Naive thymus-derived CD4-positive, alpha-beta T cell (primary cell): ENCODE measurements at regions not wholly inside any gene's neighbourhood (a gene's known extent, or its start where the extent isn't known, plus 50 kb on each side); places are given as distances from the start of the nearest gene placed in this dataset.
"Not testable (repeated sequence)": the region's sequence is repeated elsewhere in the genome, so short reads cannot be mapped to it uniquely, and the experiment has no call there.

Experiments used
- ATAC-seq: fragments of 150-1000 bp; cut with Tn5 transposase; 2 replicates; pipeline ENCODE4 v1.10.0; 2021; ENCODE audit warnings: mild to moderate bottlenecking, moderate library complexity
- CTCF ChIA-PET: fragments of 350-600 bp; sonication (Branson Sonifier 250); formaldehyde crosslinking; loops from one replicate; lab custom pipeline; 2021; ENCODE audit warnings: antibody characterized with exemption; lab: Charles Lee
- POLR2A ChIA-PET: fragments of 350-600 bp; sonication (Branson Sonifier 250); formaldehyde crosslinking; loops from one replicate; lab custom pipeline; 2021; ENCODE audit warnings: antibody characterized with exemption, inconsistent platforms; lab: Charles Lee
- DNase-seq, 9 donors: peaks; one replicate each; pipeline versions ENCODE4 v3.0.0 to v3.0.0-alpha.2; 2020 to 2022; ENCODE audit warnings: mixed read lengths in 1 of 9
- H3K27ac ChIP-seq: one replicate; pipeline ENCODE4 v1.7.0; 2013; ENCODE audit warnings: mild to moderate bottlenecking, low read depth, low read length, moderate library complexity
- H3K27me3 ChIP-seq, 2 donors: one replicate each; pipeline ENCODE4 v1.7.0; 2013; ENCODE audit warnings: low read length in 2 of 2, mild to moderate bottlenecking in 2 of 2, moderate library complexity in 2 of 2; ENCODE audit not compliant: control insufficient read depth in 2 of 2, insufficient read depth in 2 of 2
- H3K36me3 ChIP-seq, 3 experiments: 1 replicate in 2 of 3; 2 replicates in 1 of 3; pipeline ENCODE4 v1.7.0; 2013; ENCODE audit warnings: low read length in 3 of 3, mild to moderate bottlenecking in 3 of 3, moderate library complexity in 1 of 3; ENCODE audit not compliant: insufficient read depth in 3 of 3, control insufficient read depth in 2 of 3
- H3K4me1 ChIP-seq, 2 donors: one replicate each; pipeline ENCODE4 v1.7.0; 2013; ENCODE audit warnings: low read length in 2 of 2, mild to moderate bottlenecking in 2 of 2, moderate library complexity in 1 of 2; ENCODE audit not compliant: control insufficient read depth in 2 of 2, insufficient read depth in 2 of 2
- H3K4me3 ChIP-seq: 2 replicates; pipeline ENCODE4 v1.7.0; 2013; ENCODE audit warnings: mild to moderate bottlenecking, low read length
- H3K9me3 ChIP-seq, 3 experiments: 1 replicate in 2 of 3; 2 replicates in 1 of 3; pipeline ENCODE4 v1.7.0; 2013; ENCODE audit warnings: low read length in 3 of 3; ENCODE audit not compliant: control insufficient read depth in 2 of 3
- H3K27ac Mint-ChIP-seq, 9 donors: one replicate each; pipeline ENCODE4 v1.8.0; 2020 to 2022; ENCODE audit warnings: mixed read lengths in 9 of 9, mild to moderate bottlenecking in 8 of 9, moderate library complexity in 5 of 9, inconsistent platforms in 2 of 9
- H3K27me3 Mint-ChIP-seq, 5 donors: one replicate each; pipeline ENCODE4 v1.8.0; 2021 to 2022; ENCODE audit warnings: mixed read lengths in 5 of 5, mild to moderate bottlenecking in 1 of 5
- H3K36me3 Mint-ChIP-seq, 5 donors: one replicate each; pipeline ENCODE4 v1.8.0; 2020 to 2022; ENCODE audit warnings: mixed read lengths in 5 of 5, mild to moderate bottlenecking in 3 of 5, inconsistent platforms in 1 of 5
- H3K4me1 Mint-ChIP-seq, 7 donors: one replicate each; pipeline ENCODE4 v1.8.0; 2020 to 2022; ENCODE audit warnings: mixed read lengths in 7 of 7, mild to moderate bottlenecking in 3 of 7, inconsistent platforms in 1 of 7
- H3K4me3 Mint-ChIP-seq, 10 donors: one replicate each; pipeline ENCODE4 v1.8.0; 2020 to 2022; ENCODE audit warnings: mild to moderate bottlenecking in 10 of 10, mixed read lengths in 10 of 10, moderate library complexity in 6 of 10, inconsistent platforms in 2 of 10
- H3K9me3 Mint-ChIP-seq, 11 donors: one replicate each; pipeline ENCODE4 v1.8.0; 2020 to 2022; ENCODE audit warnings: mixed read lengths in 11 of 11, mild to moderate bottlenecking in 4 of 11, inconsistent platforms in 1 of 11, moderate library complexity in 1 of 11
- intact Hi-C, 2 donors: fragments of 100-400 bp; cut with micrococcal nuclease; formaldehyde crosslinking; loops; one replicate each; pipeline ENCODE4 v1.15.1; 2023

GRCh38 chr3:72515941-72516340 lies 332.3 kb downstream of the SHQ1 start:
- Mint-ChIP-seq H3K4me1 (peaks cover 0 to 18% (median 0%) of the 10 kb centered on the region in 7 donors), H3K27ac (no peak overlapping the region), H3K9me3 (peaks cover 0 to 5% (median 0%) of the 10 kb centered on the region in 11 donors), H3K4me3 (no peak overlapping the region), H3K27me3 (no peaks in the 10 kb centered on the region), H3K36me3 (peaks cover 0 to 3% (median 0%) of the 10 kb centered on the region in 5 donors)
- Histone ChIP-seq H3K4me1 (no peaks in the 10 kb centered on the region), H3K27ac (no peak overlapping the region), H3K27me3 (no peaks in the 10 kb centered on the region), H3K4me3 (no peak overlapping the region), H3K36me3 (no peaks in the 10 kb centered on the region), H3K9me3 (no peaks in the 10 kb centered on the region)
- ATAC-seq (no peak), DNase-seq (no peak)
- intact Hi-C loops = no loop called here
- POLR2A ChIA-PET = no interaction called here
- CTCF ChIA-PET = no interaction called here

GRCh38 chr3:72515281-72515680 lies 333.0 kb downstream of the SHQ1 start:
- Histone ChIP-seq H3K36me3 (no peaks in the 10 kb centered on the region), H3K27me3 (no peaks in the 10 kb centered on the region), H3K4me1 (no peaks in the 10 kb centered on the region), H3K4me3 (no peak overlapping the region), H3K9me3 (no peaks in the 10 kb centered on the region), H3K27ac (no peak overlapping the region)
- H3K27ac Mint-ChIP-seq = no peak overlapping the region
- H3K27me3 Mint-ChIP-seq = no peaks in the 10 kb centered on the region
- H3K4me3 Mint-ChIP-seq = no peak overlapping the region
- H3K9me3 Mint-ChIP-seq = peaks cover 0 to 5% (median 0%) of the 10 kb centered on the region in 11 donors
- intact Hi-C loops = no loop called here
- DNase-seq = no peak
- H3K4me1 Mint-ChIP-seq = peaks cover 0 to 11% (median 0%) of the 10 kb centered on the region in 7 donors
- H3K36me3 Mint-ChIP-seq = peaks cover 0 to 3% (median 0%) of the 10 kb centered on the region in 5 donors
- POLR2A ChIA-PET = no interaction called here
- CTCF ChIA-PET = interaction anchor here (0.7 kb wide), 1 partner anchor 21 kb away, joined by 4 read pairs; no protein-coding TSS in a partner anchor
- no peak for ATAC-seq

- ChIA-PET POLR2A (no interaction called here), CTCF (no interaction called here)
- Mint-ChIP-seq H3K4me1 (peaks cover 0 to 4% (median 0%) of the 10 kb centered on the region in 7 donors), H3K4me3 (no peak overlapping the region), H3K9me3 (peaks cover 0 to 4% (median 0%) of the 10 kb centered on the region in 11 donors), H3K27me3 (peaks cover 0 to 3% (median 0%) of the 10 kb centered on the region in 5 donors), H3K36me3 (no peaks in the 10 kb centered on the region), H3K27ac (no peak overlapping the region)
- DNase-seq (no peak), ATAC-seq (no peak)
- Histone ChIP-seq H3K9me3 (no peaks in the 10 kb centered on the region), H3K36me3 (no peaks in the 10 kb centered on the region), H3K27me3 (no peaks in the 10 kb centered on the region), H3K4me3 (no peak overlapping the region), H3K4me1 (no peaks in the 10 kb centered on the region), H3K27ac (no peak overlapping the region)
- intact Hi-C loops = no loop called here
Measured at GRCh38 chr3:72510247-72510646, 338.0 kb downstream of the SHQ1 start.

DNA sequence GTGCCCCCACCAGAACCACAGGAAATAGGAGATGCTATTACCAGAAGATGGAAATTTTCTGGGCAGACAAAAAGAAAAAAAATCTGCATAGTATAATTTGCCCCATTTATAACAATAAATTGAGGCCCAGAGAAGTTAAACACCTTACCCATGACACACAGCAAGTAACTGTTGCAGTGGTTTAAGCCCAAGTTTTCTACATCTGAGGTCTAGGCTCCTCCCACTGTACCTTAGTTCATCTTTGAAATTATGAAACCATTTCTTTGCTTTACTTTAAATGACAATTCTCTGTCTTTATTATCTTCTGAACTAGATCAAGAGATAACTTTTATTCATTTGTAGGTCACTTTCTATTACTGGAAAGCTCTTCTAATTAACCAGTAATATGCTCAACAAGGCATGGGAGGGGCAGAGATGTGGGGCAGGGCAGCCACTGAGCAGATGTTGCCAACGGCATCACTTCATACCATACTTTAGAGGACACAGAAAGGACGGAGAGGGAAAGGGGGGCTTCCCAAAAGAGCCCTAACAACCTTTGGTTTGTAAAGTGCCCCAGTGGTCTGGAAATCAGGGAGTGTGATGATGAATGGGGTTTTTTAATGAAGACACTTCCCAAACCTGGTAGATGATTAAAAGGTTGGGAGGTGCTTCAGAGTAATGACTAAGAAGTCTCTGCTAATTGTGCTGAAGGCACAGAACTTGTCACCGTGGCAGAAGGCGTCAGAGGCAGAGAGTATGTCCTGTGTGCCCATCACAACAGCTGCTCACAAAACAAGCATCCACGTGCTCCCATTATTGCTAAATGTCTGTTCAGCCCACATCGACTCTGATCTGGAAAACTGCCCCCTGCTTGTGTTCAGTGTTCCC lies 342.5 kb downstream of the SHQ1 start:
- no peak for ATAC-seq
- intact Hi-C loops = no loop called here
- H3K4me3 Mint-ChIP-seq = no peak overlapping the region
- no peak overlapping the region for H3K27ac ChIP-seq
- no peak overlapping the region for H3K4me3 ChIP-seq
- H3K9me3 Mint-ChIP-seq = peaks cover 0 to 3% (median 0%) of the 10 kb centered on the region in 11 donors
- DNase-seq = no peak
- POLR2A ChIA-PET = no interaction called here
- H3K4me1 Mint-ChIP-seq = peaks cover 0 to 4% (median 0%) of the 10 kb centered on the region in 7 donors
- H3K9me3 ChIP-seq = no peaks in the 10 kb centered on the region
- peak overlapping the region in 1 of 9 donors; percentile 56 for H3K27ac Mint-ChIP-seq
- H3K27me3 Mint-ChIP-seq = peaks cover 0 to 6% (median 0%) of the 10 kb centered on the region in 5 donors
- peaks cover 0 to 3% (median 0%) of the 10 kb centered on the region in 5 donors for H3K36me3 Mint-ChIP-seq
- CTCF ChIA-PET = no interaction called here
- no peaks in the 10 kb centered on the region for H3K36me3 ChIP-seq
- no peaks in the 10 kb centered on the region for H3K27me3 ChIP-seq
- H3K4me1 ChIP-seq = no peaks in the 10 kb centered on the region

DNA sequence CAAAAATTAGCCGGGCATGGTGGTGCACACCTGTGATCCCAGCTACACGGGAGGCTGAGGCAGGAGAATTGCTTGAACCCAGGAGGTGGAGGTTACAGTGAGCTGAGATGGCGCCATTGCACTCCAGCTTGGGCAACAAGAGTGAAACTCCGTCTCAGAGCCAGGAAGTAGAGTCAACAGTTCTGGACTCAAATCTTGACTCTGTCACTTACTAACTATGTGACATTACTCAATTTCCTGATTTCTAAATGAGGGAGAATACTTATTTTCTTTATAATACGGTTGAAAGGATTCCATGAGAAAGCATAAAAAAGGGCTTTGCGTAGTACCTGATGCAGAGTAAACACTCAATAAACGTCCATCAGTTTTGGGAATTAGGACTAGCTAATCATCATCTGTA lies 350.7 kb downstream of the SHQ1 start:
- H3K4me3 ChIP-seq, POLR2A ChIA-PET, H3K4me3 Mint-ChIP-seq, H3K36me3 ChIP-seq, H3K27me3 Mint-ChIP-seq, intact Hi-C loops, DNase-seq, H3K27ac Mint-ChIP-seq, H3K27me3 ChIP-seq, H3K9me3 ChIP-seq, H3K4me1 ChIP-seq, H3K4me1 Mint-ChIP-seq, H3K27ac ChIP-seq: not testable (repeated sequence)
- CTCF ChIA-PET = interaction anchor here (0.6 to 0.8 kb wide), 2 partner anchors 15 to 24 kb away, joined by 3 read pairs; no protein-coding TSS in a partner anchor
- peaks cover 0 to 15% (median 8%) of the 10 kb centered on the region in 5 donors for H3K36me3 Mint-ChIP-seq
- peak; percentile 55 for ATAC-seq
- peaks cover 0 to 17% (median 7%) of the 10 kb centered on the region in 11 donors for H3K9me3 Mint-ChIP-seq

DNA sequence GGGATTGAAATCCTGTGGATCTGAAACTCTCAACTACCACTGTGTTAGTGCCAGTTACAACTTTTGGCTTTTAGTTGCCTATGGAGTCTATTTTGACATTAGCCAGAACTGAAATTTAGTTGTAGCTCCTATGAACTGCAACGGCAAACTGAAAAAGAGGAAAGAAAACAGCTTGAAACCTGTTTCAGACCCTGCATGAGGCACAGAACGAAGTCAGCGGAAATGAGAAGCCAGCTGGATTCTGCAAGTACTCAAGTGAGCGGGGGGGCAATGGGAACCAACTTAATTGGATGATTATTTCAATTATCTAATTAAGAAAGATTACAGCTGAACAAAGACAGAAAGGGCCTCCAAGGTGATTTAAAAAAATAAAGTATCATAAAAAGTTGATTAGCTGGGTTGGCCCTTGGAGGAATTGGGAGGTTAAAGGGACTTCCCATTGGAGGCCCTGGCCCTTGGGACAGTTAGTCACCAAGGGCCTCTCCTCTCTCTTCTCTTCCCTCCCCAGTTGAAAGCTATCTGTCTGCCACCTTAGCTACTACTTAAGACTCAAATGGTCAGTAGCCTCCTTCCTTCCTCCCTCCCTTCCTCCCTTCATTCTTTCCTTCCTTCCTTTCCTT lies 352.1 kb downstream of the SHQ1 start:
- Histone ChIP-seq H3K27me3 (no peaks in the 10 kb centered on the region), H3K36me3 (no peaks in the 10 kb centered on the region), H3K4me1 (no peaks in the 10 kb centered on the region), H3K9me3 (peaks cover 0 to 3% (median 0%) of the 10 kb centered on the region in 3 experiments), H3K4me3 (no peak overlapping the region), H3K27ac (no peak overlapping the region)
- intact Hi-C loops = no loop called here
- ChIA-PET CTCF (no interaction called here), POLR2A (interaction anchor here (0.6 kb wide), 1 partner anchor 271 kb away, joined by 6 read pairs; no protein-coding TSS in a partner anchor)
- H3K9me3 Mint-ChIP-seq = peaks cover 0 to 15% (median 7%) of the 10 kb centered on the region in 11 donors
- H3K27me3 Mint-ChIP-seq = no peaks in the 10 kb centered on the region
- no peak overlapping the region for H3K4me3 Mint-ChIP-seq
- H3K27ac Mint-ChIP-seq = no peak overlapping the region
- H3K36me3 Mint-ChIP-seq = peaks cover 0 to 15% (median 7%) of the 10 kb centered on the region in 5 donors
- H3K4me1 Mint-ChIP-seq = peaks cover 0 to 9% (median 0%) of the 10 kb centered on the region in 7 donors
- DNase-seq (no peak), ATAC-seq (peak; percentile 52)
